IPS DF 4.7 (cell line): ENCODE measurements at regions not wholly inside any gene's neighbourhood (a gene's known extent, or its start where the extent isn't known, plus 50 kb on each side); places are given as distances from the start of the nearest gene placed in this dataset.
"Not testable (repeated sequence)": the region's sequence is repeated elsewhere in the genome, so short reads cannot be mapped to it uniquely, and the experiment has no call there.

Source experiments
- DNase-seq: peaks from one replicate; pipeline ENCODE4 v3.0.0-alpha.2; 2013; ENCODE audit warnings: low spot score; ENCODE audit errors: extremely low read depth

DNA sequence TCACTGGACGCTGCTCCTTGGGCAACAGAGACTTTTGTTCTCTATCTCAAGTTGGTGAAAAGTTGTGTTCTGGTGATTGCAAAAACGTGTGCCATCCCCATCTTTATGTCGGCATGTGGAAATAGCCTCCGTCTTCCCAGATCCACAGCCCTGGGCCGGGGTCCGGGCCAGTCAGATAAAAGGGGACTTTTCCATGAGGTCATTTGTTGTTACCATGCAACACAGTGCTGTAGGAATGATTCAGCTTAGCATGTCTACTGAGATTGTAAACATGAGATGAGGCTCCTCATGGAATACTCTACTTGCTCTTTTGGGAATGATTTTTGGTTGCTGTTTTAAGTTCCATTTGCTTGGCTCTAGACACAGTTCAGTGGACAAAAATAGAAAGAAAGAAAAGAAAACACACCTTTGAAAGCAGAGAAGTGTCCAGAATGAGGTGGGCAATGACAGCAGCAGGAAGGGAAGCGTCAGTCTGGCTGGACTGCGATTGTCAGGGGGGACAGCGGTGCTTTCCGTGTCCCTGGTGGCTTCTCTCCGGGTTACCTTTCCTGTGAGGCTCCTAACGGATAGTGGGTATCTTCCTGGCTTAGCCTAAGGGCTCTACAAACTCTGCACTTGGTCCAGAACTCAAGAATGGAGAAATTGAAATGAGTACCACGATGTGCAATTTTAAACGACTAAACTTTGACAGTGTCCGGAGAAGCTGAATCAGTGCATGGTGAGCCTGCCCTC is 91.6 kb downstream of the TEX29 start:
- DNase-seq: no peak

DNA sequence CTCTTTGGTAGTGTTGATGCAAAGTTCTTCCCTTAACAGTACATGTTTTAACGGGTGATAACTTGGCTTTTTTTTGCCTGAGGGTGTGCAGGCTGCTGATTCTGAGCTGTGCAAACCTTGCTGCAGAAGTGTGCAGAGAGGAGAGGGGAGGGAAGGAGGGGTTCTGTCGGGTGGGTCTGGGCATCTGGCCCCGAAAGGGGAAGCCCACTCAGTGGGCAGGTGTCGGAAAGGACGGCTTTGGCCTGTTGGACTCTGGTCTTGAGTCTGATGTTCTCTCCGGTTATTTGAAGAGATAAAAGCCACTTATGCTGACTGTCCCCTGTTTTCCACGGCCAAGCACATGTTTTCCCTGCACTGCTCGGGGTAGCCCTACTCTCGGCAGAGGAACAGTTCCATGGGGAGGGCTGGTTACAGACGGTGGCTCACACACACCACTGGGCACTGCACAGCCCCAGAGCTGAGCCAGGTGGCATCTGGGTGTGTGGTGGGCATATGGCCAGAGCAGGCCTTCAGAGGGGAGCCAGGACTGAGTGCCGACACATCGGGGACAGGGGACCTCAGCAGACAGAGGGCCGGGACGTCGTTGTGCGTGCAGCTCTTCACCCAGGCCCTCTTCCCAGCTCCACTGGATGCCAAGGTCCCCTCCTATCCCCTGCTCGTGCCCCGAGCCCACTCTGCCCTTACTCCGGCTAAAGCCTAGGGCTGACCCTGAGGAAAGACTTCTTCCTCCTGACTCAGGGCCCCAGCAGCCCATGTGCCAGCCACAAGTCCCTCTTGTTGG is 93.2 kb downstream of the TEX29 start:
- DNase-seq: no peak

DNA sequence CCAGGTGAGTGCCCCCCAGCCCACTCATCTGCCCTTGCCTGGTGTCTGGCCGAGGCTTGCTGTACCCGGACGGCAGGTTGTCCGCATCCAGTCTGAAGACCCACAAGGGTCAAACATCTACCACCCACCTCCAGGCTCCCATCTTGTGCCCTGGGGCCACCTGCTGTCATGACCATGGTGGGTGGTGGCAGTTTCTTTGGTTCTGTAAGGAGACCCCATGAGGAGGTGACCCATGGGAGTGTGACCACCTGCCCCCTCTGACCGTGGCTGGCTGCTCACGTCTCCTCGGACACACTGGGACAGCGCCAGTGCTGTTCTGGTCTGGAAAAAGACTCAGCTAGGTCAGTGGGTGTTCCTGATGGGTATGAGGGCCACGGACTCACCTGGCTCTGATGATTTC is 93.9 kb downstream of the TEX29 start:
- no peak for DNase-seq

DNA sequence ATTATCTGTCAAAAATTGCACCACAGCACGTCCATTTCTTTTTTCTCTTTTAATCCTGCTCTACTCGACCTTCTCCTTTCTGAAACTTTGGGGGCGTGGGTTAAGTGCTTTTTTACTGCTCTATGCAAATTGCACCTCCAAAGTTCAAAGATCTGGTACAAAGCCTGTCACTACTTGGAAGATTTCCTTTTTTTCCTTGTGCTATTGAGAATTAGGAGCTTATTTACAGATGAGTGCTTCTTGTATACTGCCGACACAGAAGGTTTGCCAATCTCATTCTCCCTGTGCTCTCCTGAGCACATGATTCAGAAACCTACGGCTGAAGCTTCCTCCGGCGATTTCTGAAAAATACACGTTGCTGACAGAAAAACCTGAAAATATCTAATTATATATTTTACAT is 94.8 kb downstream of the TEX29 start:
- no peak for DNase-seq

DNA sequence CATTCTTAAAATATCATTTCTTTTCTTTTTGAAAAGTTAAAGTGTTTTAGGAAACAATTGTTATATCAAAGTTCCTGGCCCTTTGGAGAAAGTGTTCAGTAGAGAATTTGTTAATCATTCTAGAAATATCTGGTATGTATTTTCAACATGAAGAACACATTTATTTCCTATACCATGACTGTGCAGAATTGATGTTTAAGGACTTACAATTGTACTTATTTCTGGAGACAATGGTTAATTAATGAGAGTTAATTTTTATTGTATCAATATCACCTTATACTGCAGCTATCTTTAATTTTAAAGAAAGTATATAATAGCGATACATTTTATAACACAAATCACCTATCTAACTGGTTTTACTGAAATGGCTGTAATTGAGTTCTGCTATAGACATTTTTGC is 95.3 kb downstream of the TEX29 start:
- DNase-seq: no peak

DNA sequence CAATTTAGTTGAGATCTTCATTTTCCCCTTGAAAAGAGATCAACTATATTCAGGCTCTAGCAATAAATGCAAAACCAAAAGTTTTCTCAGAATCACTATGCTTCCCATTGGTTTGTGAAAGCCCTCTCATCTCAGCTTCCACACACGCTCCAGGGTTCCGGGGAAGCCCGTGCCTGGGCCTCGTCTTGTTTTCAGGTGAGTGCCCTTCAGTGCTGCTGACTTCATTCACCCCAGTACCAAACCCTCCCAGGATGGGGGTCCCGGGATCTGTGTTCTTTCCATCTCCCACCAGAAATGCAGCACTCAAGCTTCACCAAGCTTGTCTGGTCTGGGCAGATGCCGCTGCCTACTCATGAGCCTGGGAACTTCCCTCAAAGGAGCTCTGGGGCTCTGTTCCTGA is 97.7 kb downstream of the TEX29 start:
- DNase-seq: no peak

DNA sequence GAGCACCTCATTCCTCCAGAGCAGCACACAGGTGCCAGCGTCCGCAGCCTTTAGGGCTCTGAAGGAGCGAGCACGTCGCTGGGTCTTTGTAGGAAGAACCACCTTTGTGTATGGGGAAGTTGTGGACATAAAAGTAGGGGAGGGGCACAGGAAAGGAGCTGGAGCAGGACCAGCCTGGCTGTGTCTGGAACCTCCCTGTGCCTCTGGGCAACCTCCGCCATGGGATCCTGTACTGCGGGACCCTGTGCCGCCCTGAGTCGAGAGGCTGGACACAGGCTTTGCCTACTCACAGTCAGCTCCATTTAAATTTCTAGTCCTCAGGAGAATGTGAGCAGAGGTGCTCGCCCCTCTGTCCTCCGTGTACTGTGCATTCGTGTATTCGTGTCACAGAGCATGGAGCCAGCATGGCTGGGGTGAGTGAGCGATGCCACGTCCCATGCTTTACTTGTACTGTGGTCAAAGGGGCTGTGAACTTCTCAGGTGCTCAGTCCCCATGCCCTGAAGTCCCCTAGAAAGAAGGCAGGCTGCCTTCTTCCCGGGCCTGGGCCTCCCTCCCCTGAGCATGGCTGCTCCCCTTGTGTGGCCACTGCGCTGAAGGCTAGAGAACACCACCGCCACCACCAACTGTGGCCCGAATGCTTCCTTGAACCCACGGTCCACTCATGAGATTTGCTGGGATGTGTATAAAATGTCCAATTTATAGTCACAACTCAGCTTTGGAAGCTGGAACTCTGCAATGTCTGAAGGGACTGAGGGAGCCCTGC is 99.9 kb downstream of the TEX29 start:
- DNase-seq: no peak

DNA sequence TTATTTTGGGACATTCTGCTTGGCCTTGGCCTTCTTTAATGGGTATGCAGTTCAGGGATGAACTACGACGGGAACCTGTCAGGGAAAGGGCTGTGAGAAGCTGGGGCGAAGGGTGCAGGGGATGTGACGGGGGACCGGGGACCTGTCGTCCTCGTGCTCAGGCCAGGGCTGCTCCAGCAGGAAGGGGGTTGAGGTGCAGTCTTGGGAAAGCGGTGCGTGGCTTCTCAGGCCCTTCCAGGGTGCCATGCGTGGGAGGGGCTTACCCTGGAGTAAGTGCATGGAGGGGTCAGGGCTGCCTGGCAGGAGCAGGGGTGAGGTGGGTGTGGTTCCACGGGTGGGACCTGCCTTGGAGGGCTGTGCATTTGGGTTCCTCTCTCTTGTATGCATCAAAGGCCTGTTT is 100.8 kb downstream of the TEX29 start:
- DNase-seq: no peak

DNA sequence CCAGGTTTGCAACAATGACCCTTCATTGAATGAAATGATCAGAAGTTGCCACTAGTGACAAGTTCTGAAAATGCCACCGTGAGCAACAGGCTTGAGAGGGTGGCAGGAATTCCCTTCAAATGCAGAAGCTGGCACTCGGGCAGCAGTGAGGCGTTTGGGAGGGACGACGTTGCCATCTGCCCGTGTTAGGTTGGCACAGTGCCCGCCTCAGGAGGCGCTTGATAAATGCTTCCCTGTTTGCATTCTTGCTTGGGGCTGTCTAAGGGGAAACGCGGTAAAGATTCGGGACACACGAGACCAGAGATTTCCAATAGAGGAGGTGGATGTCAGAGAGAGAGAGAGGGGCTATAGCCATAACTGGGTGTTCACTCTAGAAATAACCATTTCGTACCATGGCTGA is 101.9 kb downstream of the TEX29 start:
- DNase-seq: no peak

DNA sequence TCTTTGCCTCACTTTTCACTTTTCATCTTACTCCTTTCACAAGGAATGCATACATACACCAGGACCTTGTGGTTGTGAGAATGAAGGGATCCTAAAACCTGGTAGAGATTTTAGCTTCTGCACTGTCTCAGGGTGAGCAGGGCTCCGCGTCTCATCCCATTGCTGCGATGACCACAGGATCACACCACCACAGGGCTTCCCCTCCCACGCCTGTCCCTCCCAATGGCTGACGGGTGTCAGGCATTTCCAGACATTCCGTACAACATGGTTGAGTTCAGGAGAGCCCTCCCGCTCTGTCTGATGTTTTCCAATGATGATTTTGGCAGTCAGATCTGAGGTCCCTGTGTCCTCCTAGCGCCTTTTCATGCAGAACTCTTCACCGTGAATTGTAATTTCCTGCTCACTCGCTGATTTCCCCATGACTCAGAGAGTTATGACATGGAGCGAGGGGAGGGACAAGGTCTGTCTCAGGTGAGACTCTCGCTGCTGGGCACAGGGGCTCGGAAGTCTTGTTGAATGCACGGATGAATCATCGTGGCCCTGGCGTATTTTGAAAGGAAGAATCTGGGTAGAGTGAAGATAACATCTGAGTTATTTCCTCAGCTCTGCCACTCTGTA is 102.8 kb downstream of the TEX29 start:
- no peak for DNase-seq

DNA sequence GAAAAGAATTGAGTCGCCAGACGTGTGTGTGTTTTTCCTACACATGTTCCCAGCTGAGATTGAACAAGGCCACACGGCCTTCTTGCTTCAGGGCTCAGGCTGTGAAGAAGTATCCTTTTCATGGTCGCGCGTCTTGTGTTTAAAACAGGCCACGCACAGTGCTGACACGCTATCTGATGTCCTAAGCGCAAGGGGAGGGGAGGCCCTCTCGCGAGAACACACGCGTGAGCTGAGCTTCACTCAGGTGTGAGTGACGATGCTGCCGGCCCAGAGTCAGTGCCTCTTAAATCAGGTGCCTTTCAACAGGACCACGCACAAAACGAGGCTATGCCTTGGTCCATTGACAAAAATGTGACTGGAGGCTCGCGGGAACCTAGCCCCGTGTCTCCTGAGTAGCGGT is 103.7 kb downstream of the TEX29 start:
- no peak for DNase-seq

DNA sequence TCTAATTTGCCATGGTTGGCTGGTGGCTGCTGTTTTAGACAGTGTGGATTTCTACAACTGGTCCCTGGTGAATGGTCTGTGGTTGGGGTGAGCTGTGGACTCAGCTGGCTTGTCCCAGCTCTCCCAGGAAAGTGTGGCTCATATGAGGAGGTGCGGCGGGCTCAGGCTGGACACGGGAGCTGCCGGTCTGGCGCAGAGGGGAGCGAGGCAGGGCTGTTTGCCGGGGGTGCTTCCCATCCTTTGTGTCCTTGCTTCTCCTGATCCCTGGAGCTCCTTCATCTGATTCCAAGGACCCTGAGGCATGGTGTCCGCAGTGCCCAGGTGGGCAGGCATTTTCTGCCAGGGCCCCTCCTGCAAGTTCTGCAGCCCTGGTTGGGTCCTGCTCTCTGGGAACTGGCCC is 104.9 kb downstream of the TEX29 start:
- DNase-seq: no peak

DNA sequence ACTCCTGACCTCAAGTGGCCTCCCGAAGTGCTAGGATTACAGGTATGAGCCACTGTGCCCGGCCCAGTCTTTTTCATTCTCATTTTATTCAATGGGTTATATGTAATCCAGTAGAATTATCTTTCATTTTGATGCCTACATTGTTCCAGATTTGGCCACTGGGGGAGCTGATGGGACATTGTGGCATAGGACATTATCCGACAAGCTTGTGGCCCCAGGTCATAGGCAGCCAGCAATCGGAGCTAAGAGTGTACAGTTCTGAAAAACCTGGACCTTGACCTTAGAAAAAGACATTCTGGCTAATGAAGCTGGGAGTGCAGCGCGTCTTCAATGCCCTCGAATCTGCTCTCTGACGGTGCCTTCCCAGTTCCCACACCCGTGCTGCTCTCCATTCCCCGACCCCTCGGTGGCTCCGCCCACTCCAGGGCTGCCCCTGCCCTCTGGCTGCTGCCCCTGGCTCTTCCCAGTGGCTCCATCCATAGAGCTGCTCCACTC is 108.7 kb downstream of the TEX29 start:
- DNase-seq: no peak

DNA sequence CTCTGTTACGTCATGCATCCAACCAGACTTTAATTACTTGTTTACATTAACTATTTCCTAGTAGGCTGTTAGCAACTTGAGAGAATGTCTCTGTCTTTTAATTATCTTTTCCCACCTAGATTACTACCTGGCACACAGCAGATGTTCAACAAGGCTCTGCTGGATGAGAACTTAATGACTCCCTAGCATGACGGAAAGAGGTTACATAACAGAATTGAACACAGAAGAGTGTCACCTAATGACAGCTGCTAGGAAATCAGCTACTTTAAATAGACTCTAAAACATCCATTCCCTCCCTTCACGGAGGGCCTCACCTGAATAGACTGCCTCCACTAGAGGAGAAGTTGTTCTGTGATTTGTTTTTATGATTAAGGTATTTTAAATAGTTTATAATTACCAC is 110.8 kb downstream of the TEX29 start:
- DNase-seq: no peak

DNA sequence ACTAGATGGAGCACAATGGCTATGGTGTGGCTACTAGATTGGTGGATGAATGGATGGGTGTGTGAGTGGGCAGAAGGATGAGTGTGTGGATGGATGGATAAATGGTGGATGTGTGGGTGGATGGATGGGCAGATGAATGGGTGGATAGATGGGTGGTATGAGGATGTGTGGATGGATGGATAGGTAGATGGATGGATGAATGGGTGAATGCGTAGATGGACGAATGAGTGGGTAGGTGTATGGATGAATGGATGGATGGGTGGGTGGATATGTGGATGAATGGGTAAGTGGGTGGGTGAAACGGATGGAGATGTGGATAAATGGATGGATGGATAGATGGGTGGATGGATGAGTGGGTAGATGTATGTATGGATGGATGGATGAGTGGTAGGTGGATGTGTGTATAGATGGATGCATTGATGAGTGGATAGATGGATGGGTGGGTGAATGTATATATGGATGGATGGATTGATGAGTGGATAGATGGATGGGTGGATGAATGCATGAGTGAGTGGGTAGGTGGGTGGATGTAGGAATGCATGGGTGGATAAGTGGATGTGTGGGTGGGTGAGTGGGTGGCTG is 114.2 kb downstream of the TEX29 start:
- DNase-seq: no peak

DNA sequence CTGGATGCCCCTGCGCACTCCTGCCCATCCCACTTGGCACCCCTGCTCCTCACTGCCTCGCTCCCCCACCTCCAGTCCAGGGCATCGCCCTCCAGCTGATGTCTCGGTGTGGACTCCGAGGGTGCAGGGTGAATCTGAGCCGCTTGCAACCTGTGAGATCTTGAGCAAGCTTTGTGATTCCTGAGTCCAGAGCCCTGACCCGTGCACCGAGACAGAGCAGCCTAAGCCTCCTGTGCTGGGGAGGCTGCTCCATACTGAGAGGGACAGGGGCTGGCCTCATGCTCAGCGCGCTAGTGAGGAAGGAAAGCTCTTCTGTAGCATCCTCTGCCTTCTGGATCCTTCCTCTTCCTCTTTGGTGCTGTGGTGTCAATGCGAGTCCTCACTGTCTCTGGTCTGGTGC is 116.0 kb downstream of the TEX29 start:
- no peak for DNase-seq

DNA sequence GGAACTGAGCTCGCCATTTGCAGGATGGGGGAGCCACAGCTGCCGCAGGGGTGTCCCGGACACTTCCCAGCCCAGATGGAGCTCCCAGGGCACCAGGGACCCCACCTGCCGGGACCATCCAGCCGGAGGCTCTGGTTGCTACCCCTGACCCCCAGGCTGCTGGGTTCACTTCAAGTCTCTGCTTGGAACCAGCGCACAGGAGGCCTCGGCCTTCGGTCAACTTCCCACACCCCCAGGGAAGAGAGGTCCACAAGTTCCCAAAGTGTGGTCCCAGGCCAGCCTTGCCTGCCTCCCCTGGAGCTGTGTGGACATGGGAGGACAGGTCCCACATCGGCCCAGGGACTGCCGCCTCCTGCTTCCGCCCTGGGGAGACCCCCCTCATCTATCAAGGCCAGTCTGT is 117.0 kb downstream of the TEX29 start:
- no peak for DNase-seq

DNA sequence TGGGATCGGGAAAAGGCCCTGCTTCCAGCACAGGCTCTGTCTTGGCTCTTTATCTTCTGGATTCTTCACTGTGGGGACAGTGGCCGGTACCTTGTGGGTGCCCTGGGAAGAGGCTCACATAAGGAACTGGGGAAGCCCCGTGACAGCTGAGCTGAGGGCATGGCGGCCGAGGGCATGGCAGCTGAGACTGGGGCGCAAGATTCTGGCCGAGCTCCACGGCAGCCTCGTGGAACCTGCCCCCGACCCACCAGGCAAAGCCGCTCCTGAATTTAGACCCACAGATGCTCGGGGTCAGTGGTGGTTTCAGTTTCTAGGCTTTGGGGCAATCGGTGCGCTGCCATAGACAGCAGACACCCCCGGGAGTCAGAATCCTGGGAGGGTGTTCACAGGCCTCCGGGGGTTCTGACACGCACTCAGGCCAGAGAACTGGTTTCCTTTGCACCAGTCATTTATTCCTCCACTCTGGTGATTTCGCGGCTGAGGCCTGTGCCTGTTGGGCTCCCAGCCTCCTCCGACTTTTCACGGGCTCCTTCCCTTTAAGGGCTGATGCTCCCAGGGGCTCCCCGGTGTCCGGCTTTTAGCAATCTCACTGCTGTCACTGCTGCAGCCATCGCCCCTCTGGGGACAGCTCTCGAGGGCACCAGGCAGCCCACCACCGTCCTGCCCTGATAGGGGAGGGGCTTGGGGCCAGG is 117.6 kb downstream of the TEX29 start:
- no peak for DNase-seq

DNA sequence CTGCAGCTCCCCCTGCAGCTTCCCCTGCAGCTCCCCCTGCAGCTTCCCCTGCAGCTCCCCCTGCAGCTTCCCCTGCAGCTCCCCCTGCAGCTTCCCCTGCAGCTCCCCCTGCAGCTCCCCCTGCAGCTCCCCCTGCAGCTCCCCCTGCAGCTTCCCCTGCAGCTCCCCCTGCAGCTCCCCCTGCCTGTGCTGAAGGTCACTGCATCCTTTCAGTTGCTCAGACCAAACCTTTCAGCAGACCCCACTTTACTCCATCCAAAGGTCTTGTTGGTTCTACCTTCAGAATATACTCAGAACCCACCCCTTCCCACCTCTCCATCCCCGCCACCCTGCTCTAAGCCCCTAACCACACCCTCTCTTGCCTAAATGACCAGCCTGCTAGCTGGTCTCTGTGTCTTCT is 120.0 kb downstream of the TEX29 start:
- DNase-seq: not testable (repeated sequence)

DNA sequence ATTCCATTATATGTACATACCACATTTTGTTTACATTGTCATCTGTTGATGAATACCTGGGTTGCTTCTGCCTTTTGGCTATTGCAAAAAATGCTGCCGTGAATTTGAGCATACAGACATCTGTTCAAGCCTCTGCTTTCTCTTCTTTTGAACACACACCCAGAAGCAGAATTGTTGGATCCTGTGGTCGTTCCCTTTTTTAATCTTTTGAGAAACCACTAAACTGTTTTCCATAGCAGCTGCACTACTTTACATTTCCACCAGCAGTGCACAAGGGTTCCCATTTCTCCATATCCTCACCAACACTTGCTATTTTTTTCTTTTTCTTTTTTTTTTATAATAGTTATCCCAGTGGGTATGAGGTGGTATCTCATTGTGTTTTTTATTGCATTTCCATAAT is 123.5 kb downstream of the TEX29 start:
- no peak for DNase-seq

DNA sequence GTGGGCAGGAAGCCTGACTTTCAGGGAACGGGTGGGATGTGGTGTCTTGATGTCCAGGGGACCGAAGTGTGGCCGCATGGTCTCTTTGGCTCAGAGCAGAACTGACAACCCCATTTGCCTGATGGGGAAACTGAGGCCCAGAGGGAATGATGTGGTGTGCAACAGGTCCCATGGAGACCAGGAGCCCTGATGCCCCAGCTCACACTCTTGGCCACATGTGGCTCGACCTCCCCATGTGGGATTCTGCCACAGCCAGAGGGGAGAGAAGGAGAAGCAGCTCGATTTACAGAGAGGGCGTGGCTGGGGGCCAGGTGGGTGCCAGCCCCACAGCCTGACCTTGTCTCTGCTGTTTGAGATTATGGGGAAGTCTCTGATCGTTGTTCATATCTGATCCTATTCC is 128.1 kb downstream of the TEX29 start:
- no peak for DNase-seq
